Skeletal muscle tissue (tissue), 3 donors: ENCODE measurements at regions not wholly inside any gene's neighbourhood (a gene's known extent, or its start where the extent isn't known, plus 50 kb on each side); places are given as distances from the start of the nearest gene placed in this dataset.
"Not testable (repeated sequence)": the region's sequence is repeated elsewhere in the genome, so short reads cannot be mapped to it uniquely, and the experiment has no call there.

Source experiments
- H3K27ac ChIP-seq: one replicate; pipeline ENCODE4 v1.7.0; 2013; ENCODE audit warnings: mild to moderate bottlenecking, low read depth, low read length, inconsistent platforms
- H3K27me3 ChIP-seq, 3 donors: one replicate each; pipeline ENCODE4 v1.7.0; 2013; ENCODE audit warnings: low read length in 3 of 3; ENCODE audit not compliant: control insufficient read depth in 3 of 3, insufficient read depth in 3 of 3
- H3K36me3 ChIP-seq, 3 donors: one replicate each; pipeline ENCODE4 v1.7.0; 2013; ENCODE audit warnings: low read length in 3 of 3; ENCODE audit not compliant: control insufficient read depth in 3 of 3, insufficient read depth in 3 of 3
- H3K4me1 ChIP-seq, 3 donors: one replicate each; pipeline ENCODE4 v1.7.0; 2013; ENCODE audit warnings: low read length in 3 of 3, mild to moderate bottlenecking in 3 of 3; ENCODE audit not compliant: control insufficient read depth in 3 of 3, insufficient read depth in 3 of 3
- H3K4me3 ChIP-seq, 3 donors: one replicate each; pipeline ENCODE4 v1.7.0; 2013; ENCODE audit warnings: low read length in 3 of 3
- H3K9ac ChIP-seq, 3 donors: one replicate each; pipeline ENCODE4 v1.7.0; 2013; ENCODE audit warnings: low read length in 3 of 3, mild to moderate bottlenecking in 3 of 3, moderate library complexity in 2 of 3, low read depth in 1 of 3
- H3K9me3 ChIP-seq, 3 donors: one replicate each; pipeline ENCODE4 v1.7.0; 2013; ENCODE audit warnings: low read length in 3 of 3; ENCODE audit not compliant: control insufficient read depth in 3 of 3
- donor health status: Osteomylitis.

DNA sequence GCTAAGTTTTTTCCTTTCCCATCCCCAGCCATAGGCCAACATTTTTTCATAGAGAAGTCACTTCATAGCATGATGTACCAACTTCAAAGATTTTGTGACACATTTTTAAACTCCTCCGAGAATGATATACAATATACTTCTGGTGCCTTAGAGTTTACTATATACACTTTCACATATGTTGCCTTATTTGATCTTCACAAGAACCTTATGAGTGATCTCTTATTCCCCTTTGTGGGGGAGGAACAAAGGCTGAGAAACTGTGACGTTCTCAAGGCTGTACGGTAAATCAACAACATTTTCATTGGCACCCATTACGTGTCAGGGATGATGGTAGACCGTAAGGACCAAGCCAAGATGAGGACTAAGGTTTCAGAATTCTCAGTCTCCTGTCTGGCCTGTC is 130.0 kb downstream of the RFPL4B start:
- H3K4me1 ChIP-seq, result no peaks in the 10 kb centered on the region
- no peak overlapping the region for H3K9ac ChIP-seq
- H3K9me3 ChIP-seq, result no peaks in the 10 kb centered on the region
- no peaks in the 10 kb centered on the region for H3K36me3 ChIP-seq
- no peak overlapping the region for H3K4me3 ChIP-seq
- H3K27ac ChIP-seq, result no peak overlapping the region
- H3K27me3 ChIP-seq, result no peaks in the 10 kb centered on the region

DNA sequence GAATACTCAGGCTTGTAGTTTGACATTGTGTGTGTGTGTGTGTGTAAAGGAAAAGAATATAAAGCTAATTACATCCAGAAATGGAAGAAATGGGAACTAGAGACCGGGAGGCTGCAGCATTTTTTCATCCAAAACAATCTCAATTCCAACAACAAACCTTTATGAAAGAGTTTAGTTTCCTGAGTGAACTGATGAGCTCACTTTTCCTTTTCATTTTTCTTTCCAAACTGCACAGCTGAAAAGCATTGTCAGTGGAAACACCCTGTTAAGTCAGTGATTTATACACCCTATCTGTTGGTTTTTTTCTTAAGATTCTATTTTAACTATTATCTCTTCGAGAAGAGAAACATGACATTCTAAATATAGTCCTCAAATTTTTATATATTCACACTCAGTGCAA is 130.9 kb downstream of the RFPL4B start:
- Histone ChIP-seq H3K9ac (no peak overlapping the region), H3K9me3 (no peaks in the 10 kb centered on the region)

DNA sequence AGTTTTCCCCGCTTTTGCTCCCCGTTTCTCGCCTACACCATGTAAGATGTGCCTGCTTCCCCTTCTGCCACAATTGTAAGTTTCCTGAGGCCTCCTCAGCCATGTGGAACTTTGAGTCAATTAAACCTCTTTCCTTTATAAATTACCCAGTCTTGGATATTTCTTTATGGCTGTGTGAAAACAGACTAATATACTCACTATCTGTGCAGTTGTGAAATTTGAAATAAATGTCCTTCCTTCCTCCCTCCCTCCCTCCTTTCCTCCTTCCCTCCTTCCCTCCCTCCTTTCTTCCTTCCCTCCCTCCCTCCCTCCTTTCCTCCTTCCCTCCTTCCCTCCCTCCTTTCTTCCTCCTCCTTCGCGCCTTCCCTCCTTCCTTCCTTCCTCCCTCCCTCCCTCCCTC is 132.8 kb downstream of the RFPL4B start:
- not testable (repeated sequence) for H3K9ac ChIP-seq, H3K27me3 ChIP-seq, H3K4me1 ChIP-seq, H3K9me3 ChIP-seq, H3K27ac ChIP-seq, H3K4me3 ChIP-seq, H3K36me3 ChIP-seq

More for the DNA sequence above, 130.9 kb downstream of the RFPL4B start:
- Histone ChIP-seq H3K27me3 (no peaks in the 10 kb centered on the region), H3K36me3 (no peaks in the 10 kb centered on the region), H3K4me3 (no peak overlapping the region), H3K4me1 (no peaks in the 10 kb centered on the region), H3K27ac (no peak overlapping the region)

DNA sequence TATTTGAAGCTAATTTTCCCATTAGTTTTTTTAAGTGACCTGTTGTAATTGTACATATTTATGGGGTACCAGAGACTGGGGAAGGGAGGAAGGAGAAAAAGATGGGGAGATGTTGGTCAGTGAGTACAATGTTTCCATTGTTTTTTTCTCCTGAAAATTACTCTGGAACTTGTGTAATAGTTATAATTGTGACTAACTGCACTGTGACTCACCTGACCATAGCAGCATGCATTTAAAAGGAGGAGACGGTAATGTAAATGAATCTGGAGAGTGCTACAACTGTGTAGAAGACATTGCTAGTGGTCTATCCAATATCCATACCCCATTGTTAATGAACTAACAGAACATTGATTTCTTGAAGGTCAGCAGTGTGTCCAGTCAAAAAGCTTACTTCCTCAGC is 133.4 kb downstream of the RFPL4B start:
- no peaks in the 10 kb centered on the region for H3K4me1 ChIP-seq
- no peaks in the 10 kb centered on the region for H3K9me3 ChIP-seq
- H3K27me3 ChIP-seq, result no peaks in the 10 kb centered on the region
- H3K9ac ChIP-seq, result no peak overlapping the region
- no peaks in the 10 kb centered on the region for H3K36me3 ChIP-seq
- no peak overlapping the region for H3K27ac ChIP-seq
- no peak overlapping the region for H3K4me3 ChIP-seq

DNA sequence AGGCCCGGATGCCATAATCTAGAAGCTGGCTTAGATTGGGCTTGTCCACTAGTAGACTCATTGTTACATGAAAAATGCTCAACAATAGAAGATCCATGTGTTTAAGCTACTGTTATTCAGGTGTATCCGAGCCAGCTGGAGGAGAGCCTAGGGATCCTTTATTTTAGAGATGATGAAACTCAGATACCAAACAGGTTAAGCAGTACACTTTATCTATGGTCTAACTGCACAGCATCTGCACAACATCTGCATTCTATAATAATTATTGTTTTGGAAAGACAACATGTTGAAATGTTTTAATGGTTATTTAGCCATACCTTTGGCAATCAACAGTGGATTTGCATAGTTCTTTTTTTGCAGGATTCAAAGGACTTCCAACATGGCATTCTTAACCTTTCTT is 134.1 kb downstream of the RFPL4B start:
- Histone ChIP-seq H3K4me1 (no peaks in the 10 kb centered on the region), H3K9ac (no peak overlapping the region), H3K27ac (no peak overlapping the region), H3K27me3 (no peaks in the 10 kb centered on the region), H3K36me3 (no peaks in the 10 kb centered on the region), H3K9me3 (no peaks in the 10 kb centered on the region), H3K4me3 (no peak overlapping the region)

DNA sequence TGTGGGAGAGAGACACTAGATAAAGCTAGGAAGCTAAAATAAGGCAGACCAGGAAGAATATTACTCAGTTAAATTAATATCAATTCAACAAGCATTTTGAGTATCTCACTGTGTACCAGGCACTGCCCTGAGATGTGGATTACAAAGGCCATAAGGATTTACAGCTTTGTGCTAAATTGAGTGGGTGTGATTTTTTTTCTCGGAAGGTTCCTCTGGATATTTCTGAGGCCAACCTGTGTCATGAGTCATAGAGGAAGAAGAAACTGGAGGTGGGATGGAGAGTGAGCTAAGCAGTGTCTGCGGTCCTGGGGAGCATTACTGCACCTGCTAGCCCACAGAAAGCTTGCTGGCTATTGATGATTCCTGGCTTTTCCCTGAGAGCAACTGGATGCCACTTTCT is 135.2 kb downstream of the RFPL4B start:
- H3K27me3 ChIP-seq, result no peaks in the 10 kb centered on the region
- H3K9ac ChIP-seq, result no peak overlapping the region
- H3K9me3 ChIP-seq, result no peaks in the 10 kb centered on the region
- no peaks in the 10 kb centered on the region for H3K4me1 ChIP-seq
- no peak overlapping the region for H3K27ac ChIP-seq
- no peak overlapping the region for H3K4me3 ChIP-seq
- no peaks in the 10 kb centered on the region for H3K36me3 ChIP-seq

DNA sequence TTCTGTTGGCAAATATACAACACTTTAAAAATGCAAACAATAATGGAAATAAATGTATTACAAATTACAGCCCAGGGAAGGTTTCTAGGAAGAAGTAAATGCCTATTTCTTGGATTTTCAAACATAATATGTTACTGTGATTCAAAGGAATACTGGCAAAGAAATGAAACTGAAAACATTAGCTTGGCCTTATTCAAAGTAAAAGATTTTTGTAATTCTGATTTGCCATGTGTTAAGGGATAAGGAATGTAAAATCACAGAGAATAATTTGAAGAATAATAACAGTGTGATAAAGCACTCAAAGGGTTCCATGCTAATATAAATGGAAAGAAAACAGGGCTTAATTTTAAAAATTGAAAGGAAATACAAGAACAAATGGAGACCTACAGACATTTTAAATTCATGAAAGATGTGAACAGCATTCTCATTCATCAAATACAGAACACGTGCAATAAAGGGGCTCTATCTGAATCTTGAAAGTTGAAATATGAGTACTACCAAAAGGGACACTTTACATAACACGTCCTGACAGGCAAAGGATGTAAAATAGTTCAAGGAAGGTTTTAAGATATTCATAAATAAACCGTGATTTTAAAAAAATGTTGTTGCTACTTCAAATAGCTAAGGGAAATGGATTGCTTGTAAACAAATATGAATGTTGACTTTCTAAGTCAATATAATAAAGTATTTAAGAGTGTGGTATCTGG is 138.1 kb downstream of the RFPL4B start:
- no peak overlapping the region for H3K9ac ChIP-seq
- H3K27me3 ChIP-seq, result no peaks in the 10 kb centered on the region
- H3K4me1 ChIP-seq, result no peaks in the 10 kb centered on the region
- H3K36me3 ChIP-seq, result no peaks in the 10 kb centered on the region
- H3K27ac ChIP-seq, result no peak overlapping the region
- H3K4me3 ChIP-seq, result no peak overlapping the region
- H3K9me3 ChIP-seq, result no peaks in the 10 kb centered on the region

DNA sequence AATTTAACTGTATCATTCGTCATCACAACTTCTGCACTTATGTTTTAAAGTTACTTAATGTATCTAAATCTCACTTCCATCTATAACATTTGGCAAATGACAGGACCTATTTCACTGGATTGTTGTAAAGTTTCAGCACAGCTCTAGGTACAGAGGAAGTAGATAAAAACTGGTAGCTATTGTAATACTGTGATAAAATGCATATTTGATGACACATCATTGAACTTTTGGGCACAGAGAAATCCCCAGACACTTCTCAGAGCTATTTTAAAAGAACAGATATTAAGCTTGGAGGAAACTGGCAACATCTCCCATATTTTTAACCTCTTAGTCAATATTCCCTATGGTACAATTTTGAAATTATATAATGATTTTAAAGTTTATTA is 138.7 kb downstream of the RFPL4B start:
- H3K9me3 ChIP-seq, result no peaks in the 10 kb centered on the region
- H3K4me1 ChIP-seq, result no peaks in the 10 kb centered on the region
- H3K9ac ChIP-seq, result no peak overlapping the region
- no peaks in the 10 kb centered on the region for H3K27me3 ChIP-seq
- H3K36me3 ChIP-seq, result no peaks in the 10 kb centered on the region
- no peak overlapping the region for H3K27ac ChIP-seq
- no peak overlapping the region for H3K4me3 ChIP-seq

DNA sequence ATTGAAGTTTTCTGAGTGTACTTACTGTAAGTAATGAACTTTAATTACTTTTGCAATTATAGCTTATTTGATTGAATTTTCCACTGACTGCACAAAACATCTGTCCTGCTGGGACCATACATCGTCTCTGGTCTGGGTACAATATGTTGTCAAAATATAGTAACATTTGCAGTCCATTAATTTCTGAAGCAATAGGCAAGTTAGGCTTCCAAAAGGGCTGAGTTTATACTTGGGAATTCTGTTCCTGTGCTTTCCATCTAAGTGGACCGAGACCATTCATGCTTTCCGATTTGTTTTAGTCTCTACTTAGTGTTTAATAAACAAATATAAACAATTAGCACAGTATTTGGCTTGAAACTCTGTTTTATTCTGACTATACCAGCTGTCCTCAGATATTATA is 139.3 kb downstream of the RFPL4B start:
- H3K27me3 ChIP-seq, result no peaks in the 10 kb centered on the region
- no peaks in the 10 kb centered on the region for H3K4me1 ChIP-seq
- H3K36me3 ChIP-seq, result no peaks in the 10 kb centered on the region
- H3K27ac ChIP-seq, result no peak overlapping the region
- no peaks in the 10 kb centered on the region for H3K9me3 ChIP-seq
- H3K9ac ChIP-seq, result no peak overlapping the region
- no peak overlapping the region for H3K4me3 ChIP-seq

DNA sequence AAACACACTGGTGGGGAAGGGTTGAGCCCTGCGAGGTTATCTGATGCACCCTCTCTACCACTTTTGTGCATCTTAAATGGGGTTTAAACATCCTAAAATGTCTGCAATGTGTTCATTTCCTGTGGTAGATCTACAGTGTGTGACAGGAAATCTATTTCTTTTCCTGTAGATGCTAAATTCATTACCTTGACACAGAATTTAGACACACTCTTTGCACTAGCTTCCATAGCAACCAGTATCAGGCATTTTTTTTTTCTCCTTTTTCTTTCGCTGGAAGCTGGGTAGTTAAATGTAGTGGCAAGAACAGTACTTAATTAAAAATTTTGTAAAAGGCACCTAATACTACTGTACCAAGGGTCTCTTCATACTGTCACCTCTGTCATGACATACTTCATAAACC is 141.1 kb downstream of the RFPL4B start:
- no peaks in the 10 kb centered on the region for H3K9me3 ChIP-seq
- no peaks in the 10 kb centered on the region for H3K36me3 ChIP-seq
- H3K4me1 ChIP-seq, result no peaks in the 10 kb centered on the region
- H3K4me3 ChIP-seq, result no peak overlapping the region
- H3K27ac ChIP-seq, result no peak overlapping the region
- no peaks in the 10 kb centered on the region for H3K27me3 ChIP-seq
- H3K9ac ChIP-seq, result no peak overlapping the region

DNA sequence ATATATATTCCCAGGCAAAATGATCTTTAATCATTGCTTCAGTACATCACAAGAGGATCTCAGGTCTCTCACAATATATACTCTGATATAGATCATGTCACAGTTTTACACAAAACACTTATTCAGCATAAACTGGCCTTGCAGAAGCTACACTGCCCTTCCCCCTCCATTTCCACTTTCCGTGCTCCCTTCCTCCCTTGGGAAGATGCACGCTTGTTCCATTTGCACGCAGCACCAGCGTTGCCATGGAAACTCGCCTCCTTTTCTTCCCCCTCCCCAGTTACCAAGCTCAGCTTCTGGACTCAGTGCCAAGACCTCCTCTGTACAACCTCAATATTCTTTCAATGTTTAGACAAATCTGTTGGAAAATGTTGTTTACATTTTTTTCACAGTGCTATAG is 154.6 kb downstream of the RFPL4B start:
- Histone ChIP-seq H3K36me3 (no peaks in the 10 kb centered on the region), H3K4me3 (no peak overlapping the region), H3K27ac (no peak overlapping the region), H3K27me3 (peaks cover 0 to 3% (median 0%) of the 10 kb centered on the region in 3 donors), H3K9me3 (no peaks in the 10 kb centered on the region), H3K9ac (no peak overlapping the region), H3K4me1 (no peaks in the 10 kb centered on the region)
